HFFc6 (cell line): ENCODE measurements at regions not wholly inside any gene's neighbourhood (a gene's known extent, or its start where the extent isn't known, plus 50 kb on each side); places are given as distances from the start of the nearest gene placed in this dataset.

Source experiments
- DNase-seq: peaks from one replicate; pipeline ENCODE4 v3.0.0-alpha.2; 2018
- H3K27ac Mint-ChIP-seq: 2 replicates; pipeline ENCODE4 v1.8.0; 2020; ENCODE audit warnings: mild to moderate bottlenecking, mixed read lengths
- H3K27me3 Mint-ChIP-seq: 2 replicates; pipeline ENCODE4 v1.8.0; 2021; ENCODE audit warnings: mild to moderate bottlenecking, moderate library complexity, mixed read lengths; ENCODE audit not compliant: insufficient read depth
- H3K36me3 Mint-ChIP-seq: 2 replicates; pipeline ENCODE4 v1.8.0; 2021; ENCODE audit warnings: low read depth, mixed read lengths
- H3K4me1 Mint-ChIP-seq: 2 replicates; pipeline ENCODE4 v1.8.0; 2020; ENCODE audit warnings: low read depth, mixed read lengths
- H3K4me3 Mint-ChIP-seq: 2 replicates; pipeline ENCODE4 v1.8.0; 2020; ENCODE audit warnings: mild to moderate bottlenecking, moderate library complexity, mixed read lengths
- H3K9me3 Mint-ChIP-seq: 2 replicates; pipeline ENCODE4 v1.8.0; 2020; ENCODE audit warnings: mild to moderate bottlenecking, mixed read lengths
- CTCF ChIP-seq: fragments of 200-600 bp; sonication (generic); IDR thresholded peaks from 2 replicates; pipeline ENCODE4 v1.5.0; 2021; ENCODE audit warnings: antibody characterized with exemption, mild to moderate bottlenecking

GRCh38 chr1:83583351-83584014 lies 415.4 kb downstream of the TTLL7 start:
- DNase-seq: no peak
- H3K36me3 Mint-ChIP-seq: peaks cover 4% of the 10 kb centered on the region; the same call in 1 of the 2 replicates

GRCh38 chr1:83581747-83582146 lies 417.2 kb downstream of the TTLL7 start:
- H3K4me3 Mint-ChIP-seq: no peak overlapping the region
- no peak overlapping the region for H3K27ac Mint-ChIP-seq
- peaks cover 42% of the 10 kb centered on the region for H3K9me3 Mint-ChIP-seq
- no peaks in the 10 kb centered on the region for H3K27me3 Mint-ChIP-seq
- TF ChIP-seq CTCF: no peak
- no peaks in the 10 kb centered on the region for H3K4me1 Mint-ChIP-seq
- H3K36me3 Mint-ChIP-seq: peaks cover 4% of the 10 kb centered on the region; the same call in 1 of the 2 replicates
- DNase-seq: no peak

More at GRCh38 chr1:83583351-83584014, 415.4 kb downstream of the TTLL7 start:
- TF ChIP-seq CTCF: no peak
- H3K9me3 Mint-ChIP-seq: peaks cover 51% of the 10 kb centered on the region
- no peak overlapping the region for H3K27ac Mint-ChIP-seq
- no peaks in the 10 kb centered on the region for H3K27me3 Mint-ChIP-seq
- no peak overlapping the region for H3K4me3 Mint-ChIP-seq
- no peaks in the 10 kb centered on the region for H3K4me1 Mint-ChIP-seq

- H3K4me3 Mint-ChIP-seq: no peak overlapping the region
- no peaks in the 10 kb centered on the region for H3K27me3 Mint-ChIP-seq
- H3K9me3 Mint-ChIP-seq: peaks cover 11% of the 10 kb centered on the region
- H3K27ac Mint-ChIP-seq: no peak overlapping the region
- no peaks in the 10 kb centered on the region for H3K4me1 Mint-ChIP-seq
- H3K36me3 Mint-ChIP-seq: peaks cover 2% of the 10 kb centered on the region; the same call in 1 of the 2 replicates
- TF ChIP-seq CTCF: no peak
- DNase-seq: no peak
These were observed 424.1 kb downstream of the TTLL7 start for GRCh38 chr1:83574791-83575190.

GRCh38 chr1:83573776-83574175 lies 425.2 kb downstream of the TTLL7 start:
- H3K27me3 Mint-ChIP-seq: no peaks in the 10 kb centered on the region
- no peak for TF ChIP-seq CTCF
- no peak overlapping the region for H3K27ac Mint-ChIP-seq
- no peaks in the 10 kb centered on the region for H3K36me3 Mint-ChIP-seq
- H3K9me3 Mint-ChIP-seq: peaks cover 9% of the 10 kb centered on the region
- DNase-seq: no peak
- H3K4me3 Mint-ChIP-seq: no peak overlapping the region
- H3K4me1 Mint-ChIP-seq: no peaks in the 10 kb centered on the region

- Mint-ChIP-seq H3K4me1 (no peaks in the 10 kb centered on the region), H3K4me3 (no peak overlapping the region), H3K36me3 (no peaks in the 10 kb centered on the region; the same call in 1 of the 2 replicates), H3K27me3 (no peaks in the 10 kb centered on the region; the same call in 1 of the 2 replicates), H3K9me3 (peaks cover 9% of the 10 kb centered on the region), H3K27ac (no peak overlapping the region)
- TF ChIP-seq CTCF: no peak
- DNase-seq: no peak
These were observed 427.4 kb downstream of the TTLL7 start for GRCh38 chr1:83571536-83571935.
